ENCODE measurements at regions not wholly inside any gene's neighbourhood (a gene's known extent, or its start where the extent isn't known, plus 50 kb on each side); places are given as distances from the start of the nearest gene placed in this dataset.
A peak's percentile ranks its signal among the peaks of the same experiment; 100 is the strongest.

GRCh38 chr17:79279320-79279719 is 204.7 kb downstream of the ENGASE start:
- DNase-seq = no peak

GRCh38 chr17:79276821-79277220 is 202.2 kb downstream of the ENGASE start:
- no peak for DNase-seq

- DNase-seq = no peak
Measured at GRCh38 chr17:79273660-79274059, 199.0 kb downstream of the ENGASE start.

DNA sequence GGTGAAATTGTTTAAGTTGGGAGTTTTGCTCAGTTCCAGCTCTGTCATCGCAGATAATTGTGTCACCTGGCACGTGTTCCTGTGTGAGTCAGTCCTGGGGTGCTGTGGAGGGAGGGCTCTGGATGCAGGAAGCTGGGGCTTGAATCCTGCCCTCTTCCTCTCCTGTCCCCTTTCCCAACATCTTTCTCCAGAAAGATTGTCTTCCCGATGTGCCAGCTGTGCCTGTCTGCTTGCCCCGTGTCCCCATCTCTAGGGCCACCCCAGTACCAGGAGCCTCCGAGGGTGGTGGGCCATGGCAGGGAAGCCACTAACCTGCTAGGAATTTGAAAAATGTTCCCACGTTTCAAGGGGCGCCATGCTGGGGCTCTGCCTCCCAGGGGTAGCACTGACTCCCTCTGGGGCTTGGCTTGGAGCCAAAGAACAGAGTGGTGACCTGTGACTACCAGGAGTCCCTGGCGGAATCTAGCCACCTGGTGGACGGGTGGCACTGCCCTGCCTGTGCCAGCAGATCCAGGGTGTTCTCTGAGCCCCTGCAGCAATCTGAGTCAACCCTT is 198.1 kb downstream of the ENGASE start:
- DNase-seq = no peak

GRCh38 chr17:79272220-79272619 is 197.6 kb downstream of the ENGASE start:
- no peak for DNase-seq

DNA sequence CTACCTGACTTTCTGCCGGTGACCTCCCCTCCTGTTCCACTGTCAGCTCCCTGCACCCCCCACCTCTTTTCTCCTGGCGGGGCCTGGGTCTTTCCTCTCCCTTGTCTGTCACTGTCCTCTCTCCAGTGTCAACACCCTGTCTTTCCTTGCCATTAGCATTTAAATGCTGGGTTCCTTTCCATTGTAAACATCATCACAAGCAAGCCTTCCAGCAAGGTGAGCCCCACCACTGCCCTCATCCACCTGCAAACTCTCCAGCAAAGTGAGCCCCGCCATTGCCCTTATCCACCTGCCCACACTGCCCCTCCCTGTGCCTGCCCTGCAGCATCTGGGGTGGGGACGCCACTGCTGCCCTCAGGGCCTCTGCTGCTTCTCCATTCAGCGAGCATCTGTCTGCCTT is 195.0 kb downstream of the ENGASE start:
- DNase-seq = no peak

DNA sequence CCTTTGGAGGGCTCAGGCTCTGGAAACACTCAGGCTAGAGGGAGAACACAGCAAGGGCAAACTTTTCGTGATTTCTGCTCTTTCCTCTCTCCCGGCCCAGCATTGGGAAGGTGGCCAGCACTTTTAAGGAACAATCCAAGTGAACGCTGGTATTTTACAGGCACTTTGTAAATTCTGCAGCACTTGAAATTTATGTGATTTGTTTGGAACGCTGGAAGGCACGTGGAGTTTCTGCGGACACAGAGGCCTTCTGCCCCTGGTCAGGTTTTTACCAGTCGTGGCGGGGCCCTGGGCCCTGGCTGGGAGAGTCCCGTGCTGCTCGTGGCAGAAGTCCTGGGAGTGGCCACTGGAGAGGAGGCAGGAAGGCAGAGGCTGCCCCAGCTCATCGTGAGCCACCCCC is 188.6 kb downstream of the ENGASE start:
- no peak for DNase-seq

GRCh38 chr17:79262624-79263023 is 188.0 kb downstream of the ENGASE start:
- no peak for DNase-seq

- peak; percentile 18 for DNase-seq
Measured at GRCh38 chr17:79261355-79262072, 186.9 kb downstream of the ENGASE start.

DNA sequence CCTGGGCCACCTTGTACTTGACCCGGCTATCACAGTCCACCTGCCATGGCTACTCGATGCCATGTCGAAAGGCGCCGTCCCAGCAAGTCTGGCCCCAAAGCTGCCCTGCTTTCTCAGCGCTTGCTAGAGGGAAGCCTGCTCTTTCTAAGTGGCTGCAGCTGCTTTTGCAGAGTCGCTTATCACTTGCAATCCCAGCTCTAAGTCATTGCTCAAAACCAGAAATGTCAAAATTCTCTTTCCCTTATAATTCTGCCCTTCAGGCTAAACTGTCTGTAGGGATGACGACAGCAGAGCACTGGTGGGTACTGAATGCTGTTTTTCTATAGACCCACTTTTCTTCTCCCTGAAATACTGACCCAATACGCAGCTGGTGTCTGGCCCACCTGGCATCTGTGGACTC is 184.2 kb downstream of the ENGASE start:
- DNase-seq = no peak

DNA sequence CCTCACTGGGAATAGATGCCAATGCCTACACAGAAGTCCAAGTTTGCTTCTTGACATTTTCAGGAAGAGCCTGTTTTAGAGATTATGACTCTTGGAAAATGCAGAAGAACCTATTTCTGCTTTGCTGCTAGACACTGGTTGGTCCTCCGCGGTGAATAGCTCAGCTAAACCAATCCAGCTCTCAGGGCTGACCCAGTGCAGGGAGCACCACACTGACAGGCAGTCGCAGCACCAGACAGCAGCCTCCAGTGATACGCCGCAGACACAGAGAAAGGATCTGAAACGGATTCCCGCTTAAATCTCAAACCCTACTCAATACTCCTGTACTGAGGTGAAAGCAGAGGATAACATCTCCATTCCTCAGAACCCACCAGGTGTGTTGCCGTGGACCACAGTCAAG is 183.4 kb downstream of the ENGASE start:
- DNase-seq = no peak

GRCh38 chr17:79255926-79256585 is 181.4 kb downstream of the ENGASE start:
- DNase-seq = no peak

DNA sequence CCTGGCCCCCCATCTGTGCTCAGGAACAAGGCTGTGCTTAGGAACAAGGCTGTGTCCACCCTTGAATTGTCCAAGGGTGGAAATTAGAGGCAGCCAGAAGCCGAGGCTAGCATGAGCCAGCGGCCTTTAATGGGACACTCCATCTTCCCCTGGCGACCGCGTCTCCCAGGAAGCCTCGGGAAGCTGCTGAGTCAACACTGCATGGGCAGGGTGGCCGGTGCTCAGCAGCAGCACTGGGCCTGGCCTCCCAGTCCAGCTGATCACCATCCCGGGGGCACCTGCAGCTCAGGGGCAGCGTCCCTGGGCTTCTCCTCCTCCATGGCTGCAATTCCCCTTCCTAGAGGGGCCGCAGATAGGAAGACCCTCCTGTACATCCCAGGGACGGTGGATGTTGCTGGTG is 180.8 kb downstream of the ENGASE start:
- no peak for DNase-seq

DNA sequence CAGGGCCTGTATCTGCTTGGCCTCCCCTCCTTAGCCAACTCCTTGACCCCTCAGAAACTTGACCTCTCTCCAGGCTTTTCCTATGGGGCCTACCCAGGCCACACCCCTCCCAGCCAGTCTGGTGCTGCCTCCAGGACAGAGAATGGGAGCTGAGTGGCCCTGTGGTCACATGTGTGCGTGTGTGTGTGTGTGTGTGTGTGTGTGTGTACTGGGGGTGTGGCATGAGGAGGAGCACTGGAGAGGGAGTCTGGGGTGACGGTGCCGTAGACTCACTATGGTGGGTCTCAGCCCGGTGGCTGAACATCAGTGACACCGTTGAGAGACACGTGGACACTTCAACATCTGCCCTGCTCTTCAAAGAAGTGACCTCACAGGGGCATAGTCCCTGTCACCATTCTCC is 180.4 kb downstream of the ENGASE start:
- DNase-seq = no peak

- no peak for DNase-seq
Measured at GRCh38 chr17:79252886-79253285, 178.3 kb downstream of the ENGASE start.

GRCh38 chr17:79251824-79252223 is 177.2 kb downstream of the ENGASE start:
- no peak for DNase-seq

DNA sequence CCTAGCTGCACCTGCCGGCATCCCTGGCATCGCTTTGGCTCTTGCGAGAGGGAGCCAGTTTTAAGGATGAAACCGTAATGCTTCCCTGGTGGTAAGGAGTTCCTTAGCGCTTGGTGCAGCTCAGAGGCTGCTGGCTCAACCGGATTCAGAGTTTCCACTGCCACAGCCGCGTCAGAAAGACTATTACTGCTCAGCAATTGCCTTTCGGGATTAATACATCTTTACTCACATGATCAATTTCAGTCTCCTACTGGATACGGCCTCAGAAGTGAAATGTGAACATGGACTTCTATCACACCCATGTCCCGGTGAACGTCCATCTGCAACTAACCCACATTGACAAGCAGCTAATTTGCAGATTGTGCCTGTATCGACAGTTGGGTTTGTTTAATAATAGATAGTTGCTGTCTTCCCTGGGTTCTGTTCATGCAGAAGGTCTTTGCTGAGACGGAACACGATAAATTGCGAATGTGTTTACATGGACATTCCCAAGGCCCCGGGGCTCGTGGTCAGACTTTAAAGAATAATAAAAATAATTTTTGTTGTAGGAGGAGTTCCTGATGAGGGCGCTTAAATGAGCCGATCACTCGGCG is 175.4 kb downstream of the ENGASE start:
- DNase-seq = no peak

DNA sequence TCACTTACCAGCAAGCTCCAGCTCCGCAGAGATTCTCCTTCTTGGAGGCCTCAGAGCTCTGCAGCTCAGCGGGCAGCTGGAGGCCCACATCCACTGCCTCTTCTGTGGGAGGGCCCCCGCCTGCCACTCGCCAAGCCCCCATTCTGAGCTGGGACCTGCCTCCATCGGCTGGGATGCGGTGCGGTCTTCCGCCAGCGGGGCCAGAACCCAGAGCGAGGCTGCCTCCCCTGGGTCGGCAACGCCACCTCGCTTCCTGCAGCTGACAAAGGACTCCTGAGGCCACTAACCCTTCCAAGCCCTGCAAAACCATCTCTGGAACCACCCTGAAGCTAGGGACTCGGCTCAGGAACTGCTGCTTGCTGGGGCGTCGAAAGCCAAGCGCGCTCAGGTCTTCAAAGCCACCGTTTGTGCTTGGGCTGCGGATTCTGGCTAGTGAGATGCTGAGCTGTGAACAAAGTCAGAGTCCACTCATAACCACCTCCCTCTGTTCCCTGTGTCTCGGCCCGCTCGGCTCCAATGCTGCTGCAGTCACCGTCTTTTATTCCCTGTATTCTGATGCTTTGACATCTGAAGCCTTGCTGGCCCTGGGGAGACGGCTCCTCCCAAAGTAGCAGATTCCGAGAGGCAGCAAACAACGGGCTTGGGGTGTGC is 174.3 kb downstream of the ENGASE start:
- no peak for DNase-seq

DNA sequence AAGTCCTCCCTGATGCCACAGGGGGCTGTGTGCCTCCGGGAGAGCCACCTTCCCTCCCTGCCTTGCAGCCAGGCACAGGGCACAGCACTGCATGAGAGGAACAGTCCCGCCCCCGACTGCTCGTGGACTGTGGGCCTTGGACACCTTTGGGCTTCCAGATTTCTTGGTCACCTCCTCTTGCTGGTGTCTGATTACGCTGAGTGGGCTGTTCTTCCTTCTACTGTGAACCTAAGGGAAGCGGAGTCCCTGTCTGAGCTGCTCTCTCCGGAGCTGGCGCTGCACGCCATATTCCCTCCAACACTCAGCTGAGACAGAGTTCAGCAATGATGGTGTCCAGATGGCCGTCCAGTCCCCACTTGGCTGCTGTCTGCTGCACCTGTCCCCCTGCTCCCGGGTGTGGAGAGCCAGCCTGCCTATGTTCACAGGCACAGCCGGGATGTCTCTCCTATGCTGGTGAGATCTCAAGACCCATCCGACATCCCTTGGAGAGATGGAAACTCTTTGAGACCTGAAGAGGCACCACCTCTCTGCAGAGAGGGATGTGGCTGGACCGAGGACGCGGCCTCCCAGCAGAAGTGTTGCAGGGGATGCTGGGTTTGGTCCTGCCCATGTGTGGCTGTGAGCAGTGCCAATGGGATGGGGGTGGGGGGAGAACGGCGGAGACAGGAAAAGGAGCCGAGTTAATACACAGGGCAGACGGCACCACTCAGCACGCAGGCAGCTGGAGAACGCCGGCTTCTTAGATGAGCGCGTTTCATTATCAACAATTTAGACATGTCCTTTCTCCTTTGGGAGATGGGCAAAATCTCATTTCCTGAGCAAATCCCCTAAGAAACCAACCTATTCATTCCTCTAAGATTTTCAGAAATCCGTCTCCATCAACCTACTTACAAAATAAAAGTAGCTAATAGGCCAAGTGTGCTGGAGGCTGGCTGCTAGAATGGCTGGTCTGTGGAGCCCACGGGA is 171.9 kb downstream of the ENGASE start:
- DNase-seq = peak; percentile 57

- no peak for DNase-seq
Measured at GRCh38 chr17:79244665-79245064, 170.0 kb downstream of the ENGASE start.

GRCh38 chr17:79243996-79244395 is 169.4 kb downstream of the ENGASE start:
- DNase-seq = no peak

GRCh38 chr17:79243603-79243990 is 169.0 kb downstream of the ENGASE start:
- no peak for DNase-seq
